ENCODE measurements at regions not wholly inside any gene's neighbourhood (a gene's known extent, or its start where the extent isn't known, plus 50 kb on each side); places are given as distances from the start of the nearest gene placed in this dataset.

- TF ChIP-seq USF2 (CRISPR knock-in tag; IDR thresholded peaks at IDR 0.05) = no peak
- no peak for TF ChIP-seq ZBTB43 (CRISPR knock-in tag; IDR thresholded peaks at IDR 0.05)
Measured at GRCh38 chr19:31138077-31138476, 211.2 kb downstream of the TSHZ3 start (continued).

GRCh38 chr19:31135841-31136240, 213.4 kb downstream of the TSHZ3 start:
- POLR2A ChIA-PET = no interaction called here
- Mint-ChIP-seq H3K4me1 (no peaks in the 10 kb centered on the region), H3K27ac (no peak overlapping the region), H3K27me3 (ENCODE audit: low read depth) (no peaks in the 10 kb centered on the region), H3K36me3 (no peaks in the 10 kb centered on the region), H3K9me3 (peaks cover 9% of the 10 kb centered on the region), H3K4me3 (no peak overlapping the region)
- CTCF ChIA-PET = interaction anchor here (0.7 kb wide), 1 partner anchor 177 kb away, joined by 3 read pairs; no protein-coding TSS in a partner anchor
- TF ChIP-seq ZNF232 (CRISPR knock-in tag; IDR thresholded peaks at IDR 0.05) = no peak
- no peak for TF ChIP-seq ZNF281 (CRISPR knock-in tag; IDR thresholded peaks at IDR 0.05)
- TF ChIP-seq ZNF317 (CRISPR knock-in tag; IDR thresholded peaks at IDR 0.05; ENCODE audit: borderline replicate concordance, low read depth) = no peak
- TF ChIP-seq IRF1 (CRISPR knock-in tag; IDR thresholded peaks at IDR 0.05) = no peak
- TF ChIP-seq ZBTB43 (CRISPR knock-in tag; IDR thresholded peaks at IDR 0.05) = no peak
- no peak for TF ChIP-seq GRHL2 (CRISPR knock-in tag; IDR thresholded peaks at IDR 0.05; ENCODE audit: insufficient replicate concordance, severe bottlenecking)
- ATAC-seq (no peak), DNase-seq (ENCODE audit: low spot score) (no peak)

- Mint-ChIP-seq H3K4me3 (no peak overlapping the region), H3K27me3 (ENCODE audit: low read depth) (no peaks in the 10 kb centered on the region), H3K27ac (no peak overlapping the region), H3K36me3 (no peaks in the 10 kb centered on the region), H3K4me1 (no peaks in the 10 kb centered on the region), H3K9me3 (peaks cover 28% of the 10 kb centered on the region)
- POLR2A ChIA-PET = no interaction called here
- DNase-seq (ENCODE audit: low spot score) = no peak
- CTCF ChIA-PET = interaction anchor here (1.5 kb wide), 1 partner anchor 78 kb away, joined by 4 read pairs; no protein-coding TSS in a partner anchor
- no peak for ATAC-seq
- no peak for TF ChIP-seq TCF7 (CRISPR knock-in tag; IDR thresholded peaks at IDR 0.05; ENCODE audit: low read depth)
- no peak for TF ChIP-seq CTCF (IDR thresholded peaks at IDR 0.05)
- no peak for TF ChIP-seq ZMAT4 (CRISPR knock-in tag; IDR thresholded peaks at IDR 0.05)
- TF ChIP-seq ZNF121 (CRISPR knock-in tag; IDR thresholded peaks at IDR 0.05) = no peak
- TF ChIP-seq FOXP1 (CRISPR knock-in tag; IDR thresholded peaks at IDR 0.05; ENCODE audit: borderline replicate concordance) = no peak
- TF ChIP-seq RORB (CRISPR knock-in tag; IDR thresholded peaks at IDR 0.05) = no peak
- no peak for TF ChIP-seq FOXP4 (CRISPR knock-in tag; IDR thresholded peaks at IDR 0.05)
- TF ChIP-seq USF1 (CRISPR knock-in tag; IDR thresholded peaks at IDR 0.05) = no peak
- TF ChIP-seq AFF4 (CRISPR knock-in tag; IDR thresholded peaks at IDR 0.05; ENCODE audit: borderline replicate concordance) = no peak
- TF ChIP-seq ZNF232 (CRISPR knock-in tag; IDR thresholded peaks at IDR 0.05) = no peak
Measured at GRCh38 chr19:31132753-31133110, 216.5 kb downstream of the TSHZ3 start.
